GM12878 (cell line): ENCODE measurements at regions not wholly inside any gene's neighbourhood (a gene's known extent, or its start where the extent isn't known, plus 50 kb on each side); places are given as distances from the start of the nearest gene placed in this dataset.

Experiments
- CTCF ChIP-seq, 3 experiments: IDR thresholded peaks in 2 of 3; conservative IDR thresholded peaks in 1 of 3; 2 replicates each; pipeline ENCODE4 v1.5.1; 2011; ENCODE audit warnings: low read depth in 3 of 3, low read length in 3 of 3, mild to moderate bottlenecking in 3 of 3, control low read depth in 2 of 3, moderate library complexity in 2 of 3, inconsistent platforms in 1 of 3, mixed read lengths in 1 of 3; ENCODE audit not compliant: control insufficient read depth in 2 of 3, insufficient read depth in 1 of 3; ENCODE audit errors: extremely low read depth in 1 of 3
- POLR2AphosphoS5 ChIP-seq: IDR thresholded peaks from 2 replicates; pipeline ENCODE4 v1.6.1; 2011; ENCODE audit warnings: mild to moderate bottlenecking, low read length, inconsistent platforms

DNA sequence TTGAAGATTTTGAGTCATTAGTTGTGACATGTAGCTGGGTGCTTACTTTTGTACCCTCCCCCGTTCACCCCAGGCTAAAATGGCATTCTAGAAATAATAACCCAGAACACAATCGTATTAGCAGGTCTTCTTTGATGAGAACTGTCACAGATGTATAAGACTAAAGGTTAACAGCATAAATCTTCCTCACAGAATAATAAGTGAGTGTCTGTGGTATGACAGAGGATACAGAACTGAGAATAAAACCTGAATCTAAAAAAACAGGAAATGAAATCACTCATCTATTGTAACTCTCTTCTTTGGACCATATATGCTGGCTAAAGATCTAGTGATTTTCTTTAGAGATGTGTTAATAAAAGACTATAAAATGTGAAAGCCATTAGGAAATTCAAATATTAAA is 746.6 kb downstream of the LRFN5 start:
- TF ChIP-seq POLR2AphosphoS5 = no peak
- no peak for TF ChIP-seq CTCF (IDR thresholded peaks at IDR 0.05 in 2 of 3, conservative IDR thresholded peaks at IDR 0.05 in 1 of 3; ENCODE audit: control insufficient read depth in 2 of 3, extremely low read depth in 1 of 3, insufficient read depth in 1 of 3, low read depth in 3 of 3, low read length in 3 of 3)
